ENCODE measurements at regions not wholly inside any gene's neighbourhood (a gene's known extent, or its start where the extent isn't known, plus 50 kb on each side); places are given as distances from the start of the nearest gene placed in this dataset.

DNA sequence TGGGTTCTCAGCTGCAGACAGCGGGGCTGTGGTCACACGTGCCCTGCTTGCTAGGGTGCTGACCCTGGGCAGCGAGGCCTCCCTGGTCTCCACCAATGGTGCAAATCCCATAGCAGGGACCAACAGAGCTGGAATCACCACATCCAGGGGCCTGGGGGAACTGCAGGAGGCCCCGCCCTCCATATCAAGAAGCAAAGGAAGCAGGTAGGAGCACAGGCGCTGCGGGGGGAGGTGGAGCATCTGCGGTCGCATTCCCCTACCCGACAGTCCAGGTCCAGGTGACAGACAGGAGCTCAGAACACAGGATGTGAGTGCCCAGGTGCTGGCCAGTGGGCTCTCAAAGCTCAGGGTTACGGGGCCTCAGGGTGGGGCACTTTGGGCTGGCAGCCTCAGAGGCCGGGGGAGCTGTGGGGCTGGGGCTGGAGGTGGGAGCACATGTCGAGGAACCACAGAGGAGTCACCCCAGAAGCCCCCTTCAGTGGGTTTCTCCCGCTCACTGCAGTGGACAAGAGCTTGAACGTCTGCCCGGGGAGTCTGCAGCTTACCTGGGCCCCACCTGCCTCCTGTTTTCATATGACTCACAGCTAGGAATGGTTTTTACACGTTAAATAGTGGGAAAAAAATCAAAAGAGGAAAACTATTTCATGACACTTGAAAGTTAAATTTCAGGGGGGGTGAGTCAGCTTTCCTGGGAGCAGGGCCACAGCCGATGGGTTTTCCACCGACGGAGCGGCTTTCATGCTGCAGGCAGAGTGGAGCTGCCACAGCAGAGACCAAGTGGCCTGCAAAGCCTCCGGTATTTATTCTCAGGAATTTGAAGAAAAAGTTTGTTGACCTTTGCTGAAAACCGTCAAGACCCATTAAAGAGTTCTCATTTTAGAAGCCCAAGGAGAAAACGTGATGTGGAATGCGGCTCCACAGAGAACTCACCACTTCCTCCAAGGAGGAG, 148.7 kb upstream of the PPP2R2D start:
- H2AFZ ChIP-seq (ENCODE audit: low read length), result no peak overlapping the region
- intact Hi-C loops (cut with micrococcal nuclease; ENCODE audit: unreplicated experiment), result no loop called here
- FAIRE-seq (no peak), DNase-seq (ENCODE audit: low spot score) (no peak), ATAC-seq (no peak)
- ChIA-PET CTCF (ENCODE audit: low intra/inter-chr PET ratio, low total read pairs) (no interaction called here), POLR2A (no interaction called here)
- H3K4me2 ChIP-seq (ENCODE audit: low read depth, low read length), result peak overlapping the region; percentile 28; the same call in 1 of the 2 replicates
- in situ Hi-C loops (cut with HindIII; ENCODE audit: extremely low pct_ligation_motif_present, low pct_unique_long_range_greater_than_20kb), result no loop called here
- no peaks in the 10 kb centered on the region for H3K9me3 ChIP-seq (ENCODE audit: low read length)
- no peaks in the 10 kb centered on the region for H3K36me3 ChIP-seq (replicated peaks in 1 of 2; ENCODE audit: control insufficient read depth in 1 of 2, insufficient read depth in 2 of 2, low read length in 2 of 2)
- H3K27me3 ChIP-seq (ENCODE audit: control insufficient read depth in 1 of 2, insufficient read depth in 2 of 2, low read length in 2 of 2), result peaks cover 0 to 5% of the 10 kb centered on the region in 2 experiments; a peak in 3 of 5 replicates
- no peaks in the 10 kb centered on the region for H4K20me1 ChIP-seq (ENCODE audit: insufficient read depth, low read length)
- peak overlapping the region; percentile 2 to 20 (median 12); a peak in 3 of 6 replicates for H3K4me3 ChIP-seq (replicated peaks in 1 of 3; ENCODE audit: insufficient read depth in 1 of 3, low read depth in 2 of 3, low read length in 3 of 3)
- TF ChIP-seq ZNF460 (CRISPR knock-in tag; IDR thresholded peaks at IDR 0.05; ENCODE audit: borderline replicate concordance) (no peak), HMG20A (CRISPR knock-in tag; IDR thresholded peaks at IDR 0.05; ENCODE audit: borderline replicate concordance) (no peak), ASH2L (IDR thresholded peaks at IDR 0.05; ENCODE audit: insufficient read length, low read depth, low read length) (no peak), DR1 (CRISPR knock-in tag; IDR thresholded peaks at IDR 0.05) (0 out of 2 replicates have a peak, but pooled peaks have one; percentile 8)
- H3K9ac ChIP-seq (ENCODE audit: insufficient read depth, low read depth, low read length), result no peak overlapping the region
- BruUV-seq (replicated peaks), result no TSS peak
- peaks cover 54% of the 10 kb centered on the region for H3K4me1 ChIP-seq (ENCODE audit: insufficient read depth, low read length)
- H3K27ac ChIP-seq (ENCODE audit: extremely low read length, insufficient read depth, low read length), result peak overlapping the region; percentile 14
- H3K79me2 ChIP-seq (ENCODE audit: insufficient read depth, low read length), result no peaks in the 10 kb centered on the region
- WGBS (ENCODE audit: low lambda C conversion rate), result 20% methylated on average over 12 of the region's 24 CpGs

- WGBS (ENCODE audit: low lambda C conversion rate), result 52% methylated on average over 7 of the region's 7 CpGs
- FAIRE-seq (no peak), ATAC-seq (no peak), DNase-seq (ENCODE audit: low spot score) (no peak)
- ChIA-PET CTCF (ENCODE audit: low intra/inter-chr PET ratio, low total read pairs) (no interaction called here), POLR2A (no interaction called here)
- Histone ChIP-seq H2AFZ (ENCODE audit: low read length) (no peak overlapping the region), H3K4me3 (replicated peaks in 1 of 3; ENCODE audit: insufficient read depth in 1 of 3, low read depth in 2 of 3, low read length in 3 of 3) (no peak overlapping the region), H3K4me2 (ENCODE audit: low read depth, low read length) (no peak overlapping the region), H3K9me3 (ENCODE audit: low read length) (no peaks in the 10 kb centered on the region), H4K20me1 (ENCODE audit: insufficient read depth, low read length) (no peaks in the 10 kb centered on the region), H3K4me1 (ENCODE audit: insufficient read depth, low read length) (peaks cover 55% of the 10 kb centered on the region), H3K79me2 (ENCODE audit: insufficient read depth, low read length) (no peaks in the 10 kb centered on the region), H3K9ac (ENCODE audit: insufficient read depth, low read depth, low read length) (no peak overlapping the region), H3K27me3 (ENCODE audit: control insufficient read depth in 1 of 2, insufficient read depth in 2 of 2, low read length in 2 of 2) (peaks cover 0 to 5% of the 10 kb centered on the region in 2 experiments; a peak in 3 of 5 replicates), H3K27ac (ENCODE audit: extremely low read length, insufficient read depth, low read length) (no peak overlapping the region), H3K36me3 (replicated peaks in 1 of 2; ENCODE audit: control insufficient read depth in 1 of 2, insufficient read depth in 2 of 2, low read length in 2 of 2) (no peaks in the 10 kb centered on the region)
- in situ Hi-C loops (cut with HindIII; ENCODE audit: extremely low pct_ligation_motif_present, low pct_unique_long_range_greater_than_20kb) (no loop called here), intact Hi-C loops (cut with micrococcal nuclease; ENCODE audit: unreplicated experiment) (no loop called here)
- no TSS peak for BruUV-seq (replicated peaks)
- TF ChIP-seq, protein P1, sequence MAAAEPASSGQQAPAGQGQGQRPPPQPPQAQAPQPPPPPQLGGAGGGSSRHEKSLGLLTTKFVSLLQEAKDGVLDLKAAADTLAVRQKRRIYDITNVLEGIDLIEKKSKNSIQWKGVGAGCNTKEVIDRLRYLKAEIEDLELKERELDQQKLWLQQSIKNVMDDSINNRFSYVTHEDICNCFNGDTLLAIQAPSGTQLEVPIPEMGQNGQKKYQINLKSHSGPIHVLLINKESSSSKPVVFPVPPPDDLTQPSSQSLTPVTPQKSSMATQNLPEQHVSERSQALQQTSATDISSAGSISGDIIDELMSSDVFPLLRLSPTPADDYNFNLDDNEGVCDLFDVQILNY (CRISPR knock-in tag; conservative IDR thresholded peaks at IDR 0.05), result no peak
- TF ChIP-seq, protein P2, sequence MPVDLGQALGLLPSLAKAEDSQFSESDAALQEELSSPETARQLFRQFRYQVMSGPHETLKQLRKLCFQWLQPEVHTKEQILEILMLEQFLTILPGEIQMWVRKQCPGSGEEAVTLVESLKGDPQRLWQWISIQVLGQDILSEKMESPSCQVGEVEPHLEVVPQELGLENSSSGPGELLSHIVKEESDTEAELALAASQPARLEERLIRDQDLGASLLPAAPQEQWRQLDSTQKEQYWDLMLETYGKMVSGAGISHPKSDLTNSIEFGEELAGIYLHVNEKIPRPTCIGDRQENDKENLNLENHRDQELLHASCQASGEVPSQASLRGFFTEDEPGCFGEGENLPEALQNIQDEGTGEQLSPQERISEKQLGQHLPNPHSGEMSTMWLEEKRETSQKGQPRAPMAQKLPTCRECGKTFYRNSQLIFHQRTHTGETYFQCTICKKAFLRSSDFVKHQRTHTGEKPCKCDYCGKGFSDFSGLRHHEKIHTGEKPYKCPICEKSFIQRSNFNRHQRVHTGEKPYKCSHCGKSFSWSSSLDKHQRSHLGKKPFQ (CRISPR knock-in tag; IDR thresholded peaks at IDR 0.05; ENCODE audit: insufficient replicate concordance), result no peak
- no peak for TF ChIP-seq SMARCC2 (IDR thresholded peaks at IDR 0.05)
- TF ChIP-seq TEAD2 (CRISPR knock-in tag; IDR thresholded peaks at IDR 0.05), result no peak
- TF ChIP-seq, protein P3, sequence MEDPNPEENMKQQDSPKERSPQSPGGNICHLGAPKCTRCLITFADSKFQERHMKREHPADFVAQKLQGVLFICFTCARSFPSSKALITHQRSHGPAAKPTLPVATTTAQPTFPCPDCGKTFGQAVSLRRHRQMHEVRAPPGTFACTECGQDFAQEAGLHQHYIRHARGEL (CRISPR knock-in tag; IDR thresholded peaks at IDR 0.05), result no peak
- TF ChIP-seq RBM22 (optimal IDR thresholded peaks at IDR 0.05; ENCODE audit: low read length), result no peak
- TF ChIP-seq TSC22D2 (CRISPR knock-in tag; IDR thresholded peaks at IDR 0.05; ENCODE audit: borderline replicate concordance), result no peak
- no peak for TF ChIP-seq SALL2 (CRISPR knock-in tag; IDR thresholded peaks at IDR 0.05)
- no peak for TF ChIP-seq SRSF9 (IDR thresholded peaks at IDR 0.05; ENCODE audit: borderline replicate concordance, insufficient read depth, low read depth, low read length, poor library complexity, severe bottlenecking)
- TF ChIP-seq REXO4 (CRISPR knock-in tag; IDR thresholded peaks at IDR 0.05; ENCODE audit: borderline replicate concordance), result no peak
- no peak for TF ChIP-seq PAX8 (CRISPR knock-in tag; IDR thresholded peaks at IDR 0.05; ENCODE audit: borderline replicate concordance)
Measured at GRCh38 chr10:131753336-131753735, 147.5 kb upstream of the PPP2R2D start.
